ENCODE measurements at regions not wholly inside any gene's neighbourhood (a gene's known extent, or its start where the extent isn't known, plus 50 kb on each side); places are given as distances from the start of the nearest gene placed in this dataset.

DNA sequence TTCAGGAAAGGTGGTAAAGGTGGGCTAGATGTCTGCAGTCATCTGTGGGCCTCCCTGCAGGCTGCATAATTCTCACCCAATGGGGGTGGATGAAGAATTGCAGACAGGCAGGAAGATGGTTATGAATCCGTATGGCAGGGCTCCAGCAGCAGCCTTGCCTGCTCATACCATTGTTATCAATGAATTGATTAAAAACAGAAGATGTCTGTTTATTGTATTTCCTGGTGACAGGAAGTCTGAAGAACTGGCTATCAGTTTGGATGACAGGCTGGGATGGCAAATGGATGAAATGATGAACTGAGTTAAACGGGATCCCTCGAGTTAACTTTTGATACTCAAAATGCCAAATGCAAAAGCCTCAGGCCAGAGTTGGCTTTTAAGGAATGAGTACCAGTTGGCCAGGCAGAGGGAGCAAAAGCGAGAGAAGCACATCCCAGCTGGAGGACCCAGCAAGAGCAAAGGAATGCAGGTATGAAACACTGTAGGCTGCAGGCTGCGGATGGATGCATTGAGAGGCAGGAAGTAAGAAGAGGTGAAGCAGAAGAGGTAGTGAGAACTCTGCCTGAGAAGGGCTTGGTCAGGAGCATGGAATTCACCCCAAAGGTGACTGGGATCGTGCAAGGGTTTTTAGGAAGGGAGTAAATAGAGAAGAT lies 550.0 kb upstream of the TBX3 start:
- TF ChIP-seq, protein P1, sequence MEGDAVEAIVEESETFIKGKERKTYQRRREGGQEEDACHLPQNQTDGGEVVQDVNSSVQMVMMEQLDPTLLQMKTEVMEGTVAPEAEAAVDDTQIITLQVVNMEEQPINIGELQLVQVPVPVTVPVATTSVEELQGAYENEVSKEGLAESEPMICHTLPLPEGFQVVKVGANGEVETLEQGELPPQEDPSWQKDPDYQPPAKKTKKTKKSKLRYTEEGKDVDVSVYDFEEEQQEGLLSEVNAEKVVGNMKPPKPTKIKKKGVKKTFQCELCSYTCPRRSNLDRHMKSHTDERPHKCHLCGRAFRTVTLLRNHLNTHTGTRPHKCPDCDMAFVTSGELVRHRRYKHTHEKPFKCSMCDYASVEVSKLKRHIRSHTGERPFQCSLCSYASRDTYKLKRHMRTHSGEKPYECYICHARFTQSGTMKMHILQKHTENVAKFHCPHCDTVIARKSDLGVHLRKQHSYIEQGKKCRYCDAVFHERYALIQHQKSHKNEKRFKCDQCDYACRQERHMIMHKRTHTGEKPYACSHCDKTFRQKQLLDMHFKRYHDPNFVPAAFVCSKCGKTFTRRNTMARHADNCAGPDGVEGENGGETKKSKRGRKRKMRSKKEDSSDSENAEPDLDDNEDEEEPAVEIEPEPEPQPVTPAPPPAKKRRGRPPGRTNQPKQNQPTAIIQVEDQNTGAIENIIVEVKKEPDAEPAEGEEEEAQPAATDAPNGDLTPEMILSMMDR (IDR thresholded peaks at IDR 0.05; ENCODE audit: extremely low read depth, missing control alignments), result no peak
- no peak for DNase-seq (ENCODE audit: low spot score)

DNA sequence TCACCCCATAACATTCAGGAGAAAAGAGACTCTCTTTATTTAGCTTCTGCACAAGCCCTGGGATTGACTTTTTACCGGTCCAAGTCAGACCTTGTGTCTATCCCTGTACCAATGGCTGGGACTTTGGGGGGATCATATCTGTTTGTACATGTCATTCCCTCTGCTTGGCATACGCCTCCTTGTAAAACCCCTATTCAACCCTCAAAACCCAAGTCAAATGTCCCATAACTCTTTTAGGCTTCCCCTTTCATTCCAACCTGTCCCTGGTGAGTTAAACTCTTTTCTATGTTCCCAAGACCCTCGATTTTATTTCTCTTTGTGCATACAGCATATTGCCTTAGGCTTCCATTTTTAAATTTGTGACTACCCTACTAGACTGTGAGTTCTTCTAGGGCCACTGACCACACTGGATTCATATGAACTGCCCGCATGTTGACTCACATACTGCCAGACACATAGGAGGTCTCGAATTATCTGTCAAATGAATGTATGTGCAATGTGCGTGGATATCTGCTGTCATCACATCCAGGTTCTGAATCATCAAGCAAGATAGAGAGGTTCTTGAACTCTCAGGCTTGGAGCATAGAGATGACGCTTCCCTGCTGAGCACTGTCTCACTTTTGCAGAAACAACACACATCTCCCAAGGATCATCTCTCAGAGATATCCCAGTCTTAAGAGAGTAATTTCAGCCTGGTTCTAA lies 548.6 kb upstream of the TBX3 start:
- DNase-seq (ENCODE audit: low spot score), result no peak
- TF ChIP-seq, protein P1 (IDR thresholded peaks at IDR 0.05; ENCODE audit: extremely low read depth, missing control alignments), result no peak

DNA sequence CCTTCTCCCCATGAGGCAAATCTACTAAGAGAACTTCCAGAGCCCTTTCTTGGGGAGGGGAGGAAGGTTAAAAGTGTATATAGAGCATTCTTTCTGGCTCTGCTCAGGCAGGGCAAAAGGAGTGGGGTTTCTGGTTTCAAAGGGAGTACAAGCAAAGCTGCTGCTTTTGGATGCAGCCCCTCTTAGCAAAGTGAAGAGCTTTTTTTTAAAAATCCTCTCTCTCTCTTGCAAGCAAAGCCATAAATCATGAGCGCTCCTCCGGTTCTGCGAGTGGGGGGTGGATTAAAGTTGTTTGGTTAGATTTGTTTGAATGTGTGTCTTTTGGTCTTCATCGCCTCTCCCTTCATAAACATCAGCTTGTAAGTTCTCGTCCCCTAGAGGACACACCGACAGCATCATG lies 546.6 kb upstream of the TBX3 start:
- DNase-seq (ENCODE audit: low spot score), result no peak
- TF ChIP-seq, protein P1 (IDR thresholded peaks at IDR 0.05; ENCODE audit: extremely low read depth, missing control alignments), result no peak

DNA sequence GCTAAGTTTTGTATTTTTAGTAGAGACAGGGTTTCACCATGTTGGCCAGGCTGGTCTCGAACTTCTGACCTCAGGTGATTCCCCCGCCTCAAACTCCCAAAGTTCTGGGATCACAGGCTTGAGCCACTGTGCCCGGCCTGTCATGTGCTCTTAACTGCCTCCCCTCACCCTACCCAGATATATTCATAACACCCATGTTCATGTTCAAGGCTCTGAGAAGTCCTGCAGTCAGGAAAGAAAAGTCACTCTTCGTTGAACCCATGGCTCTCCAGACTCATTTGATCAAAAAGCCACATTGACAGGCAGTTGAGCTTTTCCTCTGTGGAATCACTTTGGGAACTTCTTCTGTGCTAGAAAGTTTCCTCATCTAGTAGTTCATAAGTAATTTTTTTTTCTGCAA lies 545.5 kb upstream of the TBX3 start:
- no peak for DNase-seq (ENCODE audit: low spot score)
- TF ChIP-seq, protein P1 (IDR thresholded peaks at IDR 0.05; ENCODE audit: extremely low read depth, missing control alignments), result no peak

DNA sequence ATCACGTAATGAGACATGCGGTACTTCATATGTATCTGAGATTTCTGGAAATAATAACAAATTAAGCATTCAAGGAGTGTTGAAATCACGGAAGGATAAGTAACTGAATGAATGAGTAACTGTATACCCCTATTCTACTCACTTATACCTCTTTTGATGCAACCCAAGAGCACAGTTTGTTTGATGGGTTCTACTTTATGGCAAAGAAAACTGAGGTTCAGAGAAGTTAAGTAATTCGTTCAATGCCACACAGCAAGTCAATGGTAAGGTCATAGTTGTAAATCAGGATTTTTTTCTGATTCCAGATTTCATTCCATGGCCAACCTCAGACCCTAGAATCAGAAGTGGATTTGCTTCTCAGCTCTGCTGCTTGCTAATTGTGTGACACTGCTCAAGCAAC lies 544.5 kb upstream of the TBX3 start:
- TF ChIP-seq, protein P1 (IDR thresholded peaks at IDR 0.05; ENCODE audit: extremely low read depth, missing control alignments), result no peak

DNA sequence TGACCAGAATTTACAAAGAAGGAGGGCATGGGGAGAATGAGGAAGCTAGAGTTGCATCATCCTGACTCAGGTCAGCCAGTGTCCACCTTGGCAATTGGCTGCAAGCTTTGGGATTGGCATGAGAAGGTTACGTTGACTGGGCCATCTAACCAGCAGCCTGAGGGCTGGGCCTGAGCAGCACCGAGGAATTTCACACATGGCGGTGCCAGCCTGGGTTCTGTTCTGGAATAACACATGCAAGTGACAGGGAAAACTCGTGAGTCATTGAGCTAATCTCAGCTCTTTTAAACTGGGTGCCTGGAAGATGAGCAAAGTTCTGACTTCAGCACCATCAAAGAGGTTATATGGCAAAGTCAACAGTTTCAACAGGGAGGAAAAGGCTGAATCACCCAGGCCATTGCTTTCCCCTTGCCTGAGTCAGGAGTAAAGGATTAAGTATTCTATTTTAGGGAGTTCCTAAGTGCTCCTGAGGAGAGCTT lies 543.2 kb upstream of the TBX3 start:
- DNase-seq (ENCODE audit: low spot score), result no peak
- TF ChIP-seq, protein P1 (IDR thresholded peaks at IDR 0.05; ENCODE audit: extremely low read depth, missing control alignments), result no peak

More for the DNA sequence above, 544.5 kb upstream of the TBX3 start:
- DNase-seq (ENCODE audit: low spot score), result no peak

DNA sequence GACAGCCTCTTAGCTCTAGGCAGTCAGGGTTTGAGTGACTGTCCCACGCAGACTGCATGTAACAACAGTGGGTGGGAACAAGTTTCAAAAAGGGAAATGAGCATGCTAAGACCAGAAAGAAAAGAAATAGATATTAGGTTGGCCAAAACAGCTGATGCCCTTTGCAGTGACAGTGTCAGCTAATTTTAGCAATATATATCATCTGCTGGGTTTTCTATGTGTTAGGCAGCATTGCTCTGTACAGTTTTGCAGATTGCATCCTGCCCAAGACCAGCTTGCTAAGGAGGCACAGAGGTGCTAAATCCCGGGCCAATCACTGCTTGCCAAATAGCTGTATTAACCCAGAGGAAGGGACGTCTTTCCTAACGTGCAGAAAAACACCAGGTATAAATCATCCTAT lies 541.9 kb upstream of the TBX3 start:
- TF ChIP-seq, protein P1 (IDR thresholded peaks at IDR 0.05; ENCODE audit: extremely low read depth, missing control alignments), result no peak
- no peak for DNase-seq (ENCODE audit: low spot score)

All from GM20000 (cell line).